OCI-LY7 (cell line): ENCODE measurements at regions not wholly inside any gene's neighbourhood (a gene's known extent, or its start where the extent isn't known, plus 50 kb on each side); places are given as distances from the start of the nearest gene placed in this dataset.

Experiments used
- CTCF ChIP-seq: fragments of 200-600 bp; sonication (generic); conservative IDR thresholded peaks from 2 replicates; pipeline ENCODE4 v1.5.1; 2014; ENCODE audit warnings: mild to moderate bottlenecking, antibody characterized with exemption, low read length, moderate library complexity, mixed read lengths
- EZH2phosphoT487 ChIP-seq: fragments of 200-600 bp; sonication (generic); IDR thresholded peaks from 2 replicates; pipeline ENCODE4 v1.6.1; 2018; ENCODE audit warnings: low read depth, borderline replicate concordance, mild to moderate bottlenecking, mixed run types, antibody characterized with exemption, low read length, moderate library complexity, mixed read lengths

GRCh38 chr1:229875086-229875485, 192.0 kb upstream of the GALNT2 start:
- TF ChIP-seq CTCF (no peak), EZH2phosphoT487 (no peak)
